ENCODE measurements at regions not wholly inside any gene's neighbourhood (a gene's known extent, or its start where the extent isn't known, plus 50 kb on each side); places are given as distances from the start of the nearest gene placed in this dataset.

GRCh38 chr18:65372904-65373303 is 377.9 kb upstream of the CDH7 start:
- no peaks in the 10 kb centered on the region for H3K9me3 ChIP-seq (ENCODE audit: low read length)
- H4K20me1 ChIP-seq (ENCODE audit: insufficient read depth) = no peaks in the 10 kb centered on the region
- TF ChIP-seq EZH2 (IDR thresholded peaks at IDR 0.05; ENCODE audit: borderline replicate concordance, insufficient read depth, low read length, poor library complexity, severe bottlenecking) (no peak), RAD21 (conservative IDR thresholded peaks at IDR 0.05) (no peak), TAF1 (IDR thresholded peaks at IDR 0.05; ENCODE audit: low read depth) (no peak), REST (IDR thresholded peaks at IDR 0.05; ENCODE audit: borderline replicate concordance) (no peak), CTCF (IDR thresholded peaks at IDR 0.05; ENCODE audit: poor library complexity, severe bottlenecking) (no peak), MXI1 (conservative IDR thresholded peaks at IDR 0.05; ENCODE audit: poor library complexity, severe bottlenecking) (no peak), EP300 (conservative IDR thresholded peaks at IDR 0.05; ENCODE audit: poor library complexity, severe bottlenecking) (no peak), SMC3 (conservative IDR thresholded peaks at IDR 0.05; ENCODE audit: poor library complexity) (no peak), POLR2AphosphoS5 (IDR thresholded peaks at IDR 0.05) (no peak)
- no peaks in the 10 kb centered on the region for H3K9me2 ChIP-seq (ENCODE audit: insufficient read depth, low read length)
- H3F3A ChIP-seq (ENCODE audit: insufficient read depth, low read length, poor library complexity, severe bottlenecking) = no peaks in the 10 kb centered on the region
- no peak overlapping the region for H2AFZ ChIP-seq (ENCODE audit: low read depth, low read length)
- H3K79me2 ChIP-seq (replicated peaks; ENCODE audit: insufficient read depth, low read length) = no peaks in the 10 kb centered on the region
- no peak overlapping the region for H3K4me3 ChIP-seq (ENCODE audit: low read length)
- no peak overlapping the region for H3K4me2 ChIP-seq (ENCODE audit: low read length)
- H3K27me3 ChIP-seq (ENCODE audit: insufficient read depth, low read depth, low read length) = no peaks in the 10 kb centered on the region
- no peak overlapping the region for H3K27ac ChIP-seq (ENCODE audit: low read length)
- H3K9ac ChIP-seq (ENCODE audit: low read length) = no peak overlapping the region
- no peaks in the 10 kb centered on the region for H3K36me3 ChIP-seq (ENCODE audit: insufficient read depth, low read length)

GRCh38 chr18:65365245-65365980 is 385.4 kb upstream of the CDH7 start:
- H3K9me3 ChIP-seq (ENCODE audit: low read length) = no peaks in the 10 kb centered on the region
- no peaks in the 10 kb centered on the region for H3K9me2 ChIP-seq (ENCODE audit: insufficient read depth, low read length)
- H3K36me3 ChIP-seq (ENCODE audit: insufficient read depth, low read length) = no peaks in the 10 kb centered on the region
- H3K4me3 ChIP-seq (ENCODE audit: low read length) = no peak overlapping the region
- H4K20me1 ChIP-seq (ENCODE audit: insufficient read depth) = no peaks in the 10 kb centered on the region
- H3K27ac ChIP-seq (ENCODE audit: low read length) = no peak overlapping the region
- no peaks in the 10 kb centered on the region for H3F3A ChIP-seq (ENCODE audit: insufficient read depth, low read length, poor library complexity, severe bottlenecking)
- H2AFZ ChIP-seq (ENCODE audit: low read depth, low read length) = no peak overlapping the region
- TF ChIP-seq POLR2AphosphoS5 (IDR thresholded peaks at IDR 0.05) = no peak
- no peak for TF ChIP-seq EP300 (conservative IDR thresholded peaks at IDR 0.05; ENCODE audit: poor library complexity, severe bottlenecking)
- TF ChIP-seq CTCF (IDR thresholded peaks at IDR 0.05; ENCODE audit: poor library complexity, severe bottlenecking) = no peak
- no peak for TF ChIP-seq RAD21 (conservative IDR thresholded peaks at IDR 0.05)
- TF ChIP-seq EZH2 (IDR thresholded peaks at IDR 0.05; ENCODE audit: borderline replicate concordance, insufficient read depth, low read length, poor library complexity, severe bottlenecking) = no peak
- TF ChIP-seq MXI1 (conservative IDR thresholded peaks at IDR 0.05; ENCODE audit: poor library complexity, severe bottlenecking) = no peak
- TF ChIP-seq REST (IDR thresholded peaks at IDR 0.05; ENCODE audit: borderline replicate concordance) = no peak
- TF ChIP-seq TAF1 (IDR thresholded peaks at IDR 0.05; ENCODE audit: low read depth) = no peak
- no peak for TF ChIP-seq SMC3 (conservative IDR thresholded peaks at IDR 0.05; ENCODE audit: poor library complexity)
- no peak overlapping the region for H3K9ac ChIP-seq (ENCODE audit: low read length)
- no peak overlapping the region for H3K4me2 ChIP-seq (ENCODE audit: low read length)
- no peaks in the 10 kb centered on the region for H3K79me2 ChIP-seq (replicated peaks; ENCODE audit: insufficient read depth, low read length)
- H3K27me3 ChIP-seq (ENCODE audit: insufficient read depth, low read depth, low read length) = no peaks in the 10 kb centered on the region

Measured in neural cell (in vitro differentiated cells).